ENCODE measurements at regions not wholly inside any gene's neighbourhood (a gene's known extent, or its start where the extent isn't known, plus 50 kb on each side); places are given as distances from the start of the nearest gene placed in this dataset.

DNA sequence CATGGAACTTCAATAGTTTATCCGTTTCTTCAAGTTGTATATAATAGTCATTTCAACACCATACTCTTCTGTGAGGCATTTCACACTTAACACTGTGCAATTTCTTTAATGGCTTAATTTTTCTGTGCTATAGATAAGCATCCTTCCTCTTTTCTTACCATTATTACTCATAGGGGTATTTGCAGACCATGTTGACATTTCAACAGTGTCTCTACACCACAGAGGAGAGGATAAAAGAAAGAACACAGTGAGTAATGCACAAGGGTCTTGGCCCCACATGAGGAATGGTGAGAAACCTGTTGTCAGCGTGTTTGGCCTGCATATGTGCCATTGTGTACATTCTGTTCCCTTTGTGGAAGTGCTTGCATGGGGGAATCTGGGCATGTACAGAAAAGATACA lies 421.5 kb upstream of the MDGA2 start:
- no peak for TF ChIP-seq CTCF (IDR thresholded peaks at IDR 0.05)
- TF ChIP-seq POLR2AphosphoS5 (IDR thresholded peaks at IDR 0.05), result no peak
